HCT116 (cell line): ENCODE measurements at regions not wholly inside any gene's neighbourhood (a gene's known extent, or its start where the extent isn't known, plus 50 kb on each side); places are given as distances from the start of the nearest gene placed in this dataset.

Source experiments
- CTCF ChIP-seq, 3 experiments: fragments of 200-600 bp in 1 of 3; sonication (generic) in 1 of 3; IDR thresholded peaks in 2 of 3; conservative IDR thresholded peaks in 1 of 3; 2 replicates each; pipeline ENCODE4 v1.5.1; 2012 to 2017; ENCODE audit warnings: low read depth in 2 of 3, low read length in 2 of 3, antibody characterized with exemption in 1 of 3, borderline replicate concordance in 1 of 3, control low read depth in 1 of 3, mild to moderate bottlenecking in 1 of 3, mixed read lengths in 1 of 3, mixed run types in 1 of 3, moderate library complexity in 1 of 3; ENCODE audit not compliant: insufficient read depth in 1 of 3
- EZH2 ChIP-seq: fragments of 200-600 bp; sonication (generic); IDR thresholded peaks from 2 replicates; pipeline ENCODE4 v1.6.1; 2017; ENCODE audit warnings: antibody characterized with exemption, mixed run types
- POLR2A ChIP-seq: IDR thresholded peaks from 2 replicates; pipeline ENCODE4 v1.7.0; 2011; ENCODE audit warnings: borderline replicate concordance; ENCODE audit not compliant: insufficient read depth, insufficient read length; ENCODE audit errors: extremely low read depth
- POLR2AphosphoS5 ChIP-seq: IDR thresholded peaks from 2 replicates; pipeline ENCODE4 v1.6.1; 2011; ENCODE audit warnings: mild to moderate bottlenecking, low read depth, low read length, moderate library complexity
- RAD21 ChIP-seq: IDR thresholded peaks from 2 replicates; pipeline ENCODE4 v1.6.1; 2012; ENCODE audit warnings: low read depth, mild to moderate bottlenecking
- SIN3A ChIP-seq: IDR thresholded peaks from 2 replicates; pipeline ENCODE4 v1.6.1; 2012; ENCODE audit warnings: low read depth
- ZBTB33 ChIP-seq: IDR thresholded peaks from 2 replicates; pipeline ENCODE4 v1.6.1; 2011; ENCODE audit warnings: mild to moderate bottlenecking, low read length, moderate library complexity; ENCODE audit not compliant: insufficient replicate concordance; ENCODE audit errors: extremely low read depth
- ZFX ChIP-seq: fragments of 450-650 bp; IDR thresholded peaks from 2 replicates; pipeline ENCODE4 v1.6.1; 2017
- TF ChIP-seq, protein P1 (sequence below): IDR thresholded peaks from 2 replicates; pipeline ENCODE4 v1.6.1; 2012; ENCODE audit warnings: low read depth

- TF ChIP-seq, protein P1, sequence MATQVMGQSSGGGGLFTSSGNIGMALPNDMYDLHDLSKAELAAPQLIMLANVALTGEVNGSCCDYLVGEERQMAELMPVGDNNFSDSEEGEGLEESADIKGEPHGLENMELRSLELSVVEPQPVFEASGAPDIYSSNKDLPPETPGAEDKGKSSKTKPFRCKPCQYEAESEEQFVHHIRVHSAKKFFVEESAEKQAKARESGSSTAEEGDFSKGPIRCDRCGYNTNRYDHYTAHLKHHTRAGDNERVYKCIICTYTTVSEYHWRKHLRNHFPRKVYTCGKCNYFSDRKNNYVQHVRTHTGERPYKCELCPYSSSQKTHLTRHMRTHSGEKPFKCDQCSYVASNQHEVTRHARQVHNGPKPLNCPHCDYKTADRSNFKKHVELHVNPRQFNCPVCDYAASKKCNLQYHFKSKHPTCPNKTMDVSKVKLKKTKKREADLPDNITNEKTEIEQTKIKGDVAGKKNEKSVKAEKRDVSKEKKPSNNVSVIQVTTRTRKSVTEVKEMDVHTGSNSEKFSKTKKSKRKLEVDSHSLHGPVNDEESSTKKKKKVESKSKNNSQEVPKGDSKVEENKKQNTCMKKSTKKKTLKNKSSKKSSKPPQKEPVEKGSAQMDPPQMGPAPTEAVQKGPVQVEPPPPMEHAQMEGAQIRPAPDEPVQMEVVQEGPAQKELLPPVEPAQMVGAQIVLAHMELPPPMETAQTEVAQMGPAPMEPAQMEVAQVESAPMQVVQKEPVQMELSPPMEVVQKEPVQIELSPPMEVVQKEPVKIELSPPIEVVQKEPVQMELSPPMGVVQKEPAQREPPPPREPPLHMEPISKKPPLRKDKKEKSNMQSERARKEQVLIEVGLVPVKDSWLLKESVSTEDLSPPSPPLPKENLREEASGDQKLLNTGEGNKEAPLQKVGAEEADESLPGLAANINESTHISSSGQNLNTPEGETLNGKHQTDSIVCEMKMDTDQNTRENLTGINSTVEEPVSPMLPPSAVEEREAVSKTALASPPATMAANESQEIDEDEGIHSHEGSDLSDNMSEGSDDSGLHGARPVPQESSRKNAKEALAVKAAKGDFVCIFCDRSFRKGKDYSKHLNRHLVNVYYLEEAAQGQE = no peak
- TF ChIP-seq POLR2A (no peak), CTCF (IDR thresholded peaks at IDR 0.05 in 2 of 3, conservative IDR thresholded peaks at IDR 0.05 in 1 of 3; ENCODE audit: borderline replicate concordance in 1 of 3, insufficient read depth in 1 of 3, low read depth in 2 of 3, low read length in 2 of 3) (no peak), POLR2AphosphoS5 (no peak), ZFX (no peak), RAD21 (no peak), ZBTB33 (no peak), EZH2 (no peak), SIN3A (no peak)
Measured at GRCh38 chr5:39605588-39606575, 181.1 kb upstream of the DAB2 start.
